ENCODE measurements at regions not wholly inside any gene's neighbourhood (a gene's known extent, or its start where the extent isn't known, plus 50 kb on each side); places are given as distances from the start of the nearest gene placed in this dataset.

DNA sequence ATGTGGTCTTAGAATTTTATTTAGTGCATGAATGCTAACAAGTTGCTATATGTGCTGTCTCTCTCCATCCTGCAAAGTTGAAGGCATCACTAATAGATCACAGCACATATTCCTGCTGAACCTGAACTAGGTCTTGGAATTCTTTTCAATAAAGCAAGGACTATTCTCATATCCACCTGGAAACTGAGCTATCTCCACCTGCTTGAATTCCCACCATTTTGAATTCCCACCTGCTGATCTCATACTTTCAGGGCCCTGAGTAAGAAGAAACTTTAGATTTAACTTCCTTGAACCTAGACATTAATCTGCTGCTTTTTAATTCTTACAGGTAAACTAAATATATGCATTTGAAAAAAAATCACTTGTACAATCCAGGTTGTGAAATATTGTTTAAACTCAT is 445.3 kb upstream of the CCL2 start:
- no peak for TF ChIP-seq EZH2phosphoT487 (IDR thresholded peaks at IDR 0.05; ENCODE audit: borderline replicate concordance)
- TF ChIP-seq, protein P1, sequence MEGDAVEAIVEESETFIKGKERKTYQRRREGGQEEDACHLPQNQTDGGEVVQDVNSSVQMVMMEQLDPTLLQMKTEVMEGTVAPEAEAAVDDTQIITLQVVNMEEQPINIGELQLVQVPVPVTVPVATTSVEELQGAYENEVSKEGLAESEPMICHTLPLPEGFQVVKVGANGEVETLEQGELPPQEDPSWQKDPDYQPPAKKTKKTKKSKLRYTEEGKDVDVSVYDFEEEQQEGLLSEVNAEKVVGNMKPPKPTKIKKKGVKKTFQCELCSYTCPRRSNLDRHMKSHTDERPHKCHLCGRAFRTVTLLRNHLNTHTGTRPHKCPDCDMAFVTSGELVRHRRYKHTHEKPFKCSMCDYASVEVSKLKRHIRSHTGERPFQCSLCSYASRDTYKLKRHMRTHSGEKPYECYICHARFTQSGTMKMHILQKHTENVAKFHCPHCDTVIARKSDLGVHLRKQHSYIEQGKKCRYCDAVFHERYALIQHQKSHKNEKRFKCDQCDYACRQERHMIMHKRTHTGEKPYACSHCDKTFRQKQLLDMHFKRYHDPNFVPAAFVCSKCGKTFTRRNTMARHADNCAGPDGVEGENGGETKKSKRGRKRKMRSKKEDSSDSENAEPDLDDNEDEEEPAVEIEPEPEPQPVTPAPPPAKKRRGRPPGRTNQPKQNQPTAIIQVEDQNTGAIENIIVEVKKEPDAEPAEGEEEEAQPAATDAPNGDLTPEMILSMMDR (conservative IDR thresholded peaks at IDR 0.05; ENCODE audit: low read length) = no peak
- no peaks in the 10 kb centered on the region for H3F3A ChIP-seq (ENCODE audit: low read depth)
- no peaks in the 10 kb centered on the region for H3K79me2 ChIP-seq (ENCODE audit: insufficient read depth, low read length)
- H3K9me3 ChIP-seq (ENCODE audit: insufficient read depth, low read depth, low read length) = no peaks in the 10 kb centered on the region
- H2AFZ ChIP-seq (ENCODE audit: low read length) = no peak overlapping the region
- no peaks in the 10 kb centered on the region for H3K36me3 ChIP-seq (ENCODE audit: insufficient read depth, low read length)
- no peak overlapping the region for H3K4me2 ChIP-seq (ENCODE audit: low read depth, low read length, poor library complexity, severe bottlenecking)
- H3K9me2 ChIP-seq (replicated peaks; ENCODE audit: low read depth, low read length) = no peaks in the 10 kb centered on the region
- H3K4me1 ChIP-seq (ENCODE audit: insufficient read depth, low read length, poor library complexity, severe bottlenecking) = no peaks in the 10 kb centered on the region
- H3K4me3 ChIP-seq (ENCODE audit: low read length, poor library complexity, severe bottlenecking) = no peak overlapping the region
- no peaks in the 10 kb centered on the region for H3K27me3 ChIP-seq (ENCODE audit: insufficient read depth, low read length, poor library complexity, severe bottlenecking)
- no peak overlapping the region for H3K9ac ChIP-seq (ENCODE audit: low read depth, low read length, poor library complexity, severe bottlenecking)
- H4K20me1 ChIP-seq (ENCODE audit: insufficient read depth, low read length, poor library complexity, severe bottlenecking) = no peaks in the 10 kb centered on the region

DNA sequence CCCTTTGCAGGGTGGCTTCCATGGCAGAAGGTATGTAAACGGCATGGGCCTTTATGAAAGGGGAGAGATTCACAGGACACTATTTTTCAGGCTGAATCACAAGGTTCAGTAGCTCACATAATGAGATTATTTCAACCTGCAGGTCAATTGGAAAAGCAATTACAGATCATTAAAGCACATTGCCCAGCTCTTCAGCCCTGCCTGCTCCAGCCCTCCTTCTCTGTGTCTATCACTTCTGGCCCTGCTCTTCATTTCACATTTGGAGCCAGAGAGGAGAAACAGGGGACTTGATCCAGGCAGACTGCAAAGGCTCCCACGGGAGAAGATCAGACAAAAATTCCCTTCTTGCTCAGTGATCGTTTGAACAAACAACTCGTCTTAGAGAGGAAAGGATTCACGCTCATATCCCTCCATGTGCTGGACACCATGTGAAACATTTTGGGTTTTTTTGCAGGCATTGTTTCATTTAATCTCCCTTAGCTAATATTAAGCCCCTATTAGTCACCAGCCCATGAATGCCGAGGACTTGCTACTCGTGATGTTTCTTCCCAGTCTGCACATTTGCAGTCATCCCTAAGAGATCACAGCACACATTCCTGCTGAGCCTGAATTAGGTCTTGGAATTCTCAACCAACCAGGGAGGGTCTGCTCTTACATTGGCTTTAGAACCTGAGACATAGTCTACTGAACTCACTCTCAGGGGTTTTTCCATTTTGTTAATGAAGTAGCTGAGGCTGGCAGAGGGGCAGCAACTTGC is 443.9 kb upstream of the CCL2 start:
- Histone ChIP-seq H3K9ac (ENCODE audit: low read depth, low read length, poor library complexity, severe bottlenecking) (no peak overlapping the region), H3K4me1 (ENCODE audit: insufficient read depth, low read length, poor library complexity, severe bottlenecking) (no peaks in the 10 kb centered on the region), H3K4me2 (ENCODE audit: low read depth, low read length, poor library complexity, severe bottlenecking) (no peak overlapping the region), H3K27me3 (ENCODE audit: insufficient read depth, low read length, poor library complexity, severe bottlenecking) (no peaks in the 10 kb centered on the region), H3K9me3 (ENCODE audit: insufficient read depth, low read depth, low read length) (no peaks in the 10 kb centered on the region), H3K79me2 (ENCODE audit: insufficient read depth, low read length) (no peaks in the 10 kb centered on the region), H3K36me3 (ENCODE audit: insufficient read depth, low read length) (no peaks in the 10 kb centered on the region), H3F3A (ENCODE audit: low read depth) (no peaks in the 10 kb centered on the region), H3K4me3 (ENCODE audit: low read length, poor library complexity, severe bottlenecking) (no peak overlapping the region), H4K20me1 (ENCODE audit: insufficient read depth, low read length, poor library complexity, severe bottlenecking) (no peaks in the 10 kb centered on the region), H2AFZ (ENCODE audit: low read length) (no peak overlapping the region), H3K9me2 (replicated peaks; ENCODE audit: low read depth, low read length) (no peaks in the 10 kb centered on the region)
- TF ChIP-seq, protein P1 (conservative IDR thresholded peaks at IDR 0.05; ENCODE audit: low read length) = no peak
- no peak for TF ChIP-seq EZH2phosphoT487 (IDR thresholded peaks at IDR 0.05; ENCODE audit: borderline replicate concordance)

DNA sequence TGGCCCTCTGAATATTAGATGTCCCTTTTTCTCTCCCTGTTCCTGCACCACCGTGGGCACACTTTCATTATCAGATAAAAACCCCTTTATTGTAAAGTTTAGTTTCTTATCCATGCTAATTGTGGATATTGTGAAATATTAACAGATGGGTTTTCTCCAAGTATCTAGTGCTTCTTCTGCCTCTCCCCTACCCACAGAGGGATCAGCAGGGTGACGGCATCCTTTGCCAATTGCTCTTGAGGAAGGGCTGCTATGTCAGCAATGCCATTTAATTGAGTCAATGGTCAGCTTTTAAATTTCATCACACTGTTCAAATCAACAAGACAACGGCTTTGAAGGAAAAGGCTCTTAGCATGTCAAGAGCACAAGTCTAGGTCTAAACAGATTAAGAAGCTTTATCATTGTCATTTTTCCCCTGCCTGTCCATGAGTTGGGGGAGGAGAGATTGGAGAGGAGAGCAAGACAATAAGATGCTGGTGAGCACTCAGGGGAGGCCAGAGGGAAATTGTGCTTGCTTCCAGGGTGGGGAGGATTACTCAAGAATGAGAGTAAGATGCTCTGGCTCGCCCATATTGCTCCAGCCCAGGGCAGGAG is 443.0 kb upstream of the CCL2 start:
- no peaks in the 10 kb centered on the region for H3F3A ChIP-seq (ENCODE audit: low read depth)

More for the DNA sequence above, 443.0 kb upstream of the CCL2 start:
- H3K4me2 ChIP-seq (ENCODE audit: low read depth, low read length, poor library complexity, severe bottlenecking) = no peak overlapping the region
- no peaks in the 10 kb centered on the region for H3K9me3 ChIP-seq (ENCODE audit: insufficient read depth, low read depth, low read length)
- no peak overlapping the region for H2AFZ ChIP-seq (ENCODE audit: low read length)
- H3K4me3 ChIP-seq (ENCODE audit: low read length, poor library complexity, severe bottlenecking) = no peak overlapping the region
- H3K27me3 ChIP-seq (ENCODE audit: insufficient read depth, low read length, poor library complexity, severe bottlenecking) = no peaks in the 10 kb centered on the region
- no peaks in the 10 kb centered on the region for H3K36me3 ChIP-seq (ENCODE audit: insufficient read depth, low read length)
- no peaks in the 10 kb centered on the region for H3K79me2 ChIP-seq (ENCODE audit: insufficient read depth, low read length)
- no peak overlapping the region for H3K9ac ChIP-seq (ENCODE audit: low read depth, low read length, poor library complexity, severe bottlenecking)
- no peaks in the 10 kb centered on the region for H3K4me1 ChIP-seq (ENCODE audit: insufficient read depth, low read length, poor library complexity, severe bottlenecking)
- no peaks in the 10 kb centered on the region for H3K9me2 ChIP-seq (replicated peaks; ENCODE audit: low read depth, low read length)
- H4K20me1 ChIP-seq (ENCODE audit: insufficient read depth, low read length, poor library complexity, severe bottlenecking) = no peaks in the 10 kb centered on the region
- TF ChIP-seq, protein P1 (conservative IDR thresholded peaks at IDR 0.05; ENCODE audit: low read length) = no peak
- TF ChIP-seq EZH2phosphoT487 (IDR thresholded peaks at IDR 0.05; ENCODE audit: borderline replicate concordance) = no peak

Data from Loucy (cell line).